ENCODE measurements at regions not wholly inside any gene's neighbourhood (a gene's known extent, or its start where the extent isn't known, plus 50 kb on each side); places are given as distances from the start of the nearest gene placed in this dataset.

- no peak overlapping the region for H3K27ac Mint-ChIP-seq
- H3K4me1 ChIP-seq (ENCODE audit: control insufficient read depth in 1 of 2, insufficient read depth in 2 of 2, low read length in 2 of 2): no peaks in the 10 kb centered on the region
- peaks cover 0 to 2% (median 0%) of the 10 kb centered on the region in 7 donors for H3K9me3 Mint-ChIP-seq
- H3K79me2 ChIP-seq (ENCODE audit: insufficient read depth, low read length): no peaks in the 10 kb centered on the region
- no peak overlapping the region for H3K4me3 Mint-ChIP-seq
- H3K27ac ChIP-seq (ENCODE audit: low read depth in 1 of 2, low read length in 2 of 2): no peak overlapping the region
- no peaks in the 10 kb centered on the region for H3K27me3 ChIP-seq (ENCODE audit: control insufficient read depth in 2 of 2, insufficient read depth in 2 of 2, low read length in 2 of 2)
- H3K27me3 Mint-ChIP-seq (ENCODE audit: low read depth in 3 of 3): peaks cover 0 to 3% (median 2%) of the 10 kb centered on the region in 3 donors
- WGBS (ENCODE audit: insufficient coverage): 100% methylated on average over 3 of the region's 3 CpGs
- H2AFZ ChIP-seq (ENCODE audit: insufficient read depth, low read depth, low read length, poor library complexity, severe bottlenecking): no peak overlapping the region
- TF ChIP-seq, protein P1, sequence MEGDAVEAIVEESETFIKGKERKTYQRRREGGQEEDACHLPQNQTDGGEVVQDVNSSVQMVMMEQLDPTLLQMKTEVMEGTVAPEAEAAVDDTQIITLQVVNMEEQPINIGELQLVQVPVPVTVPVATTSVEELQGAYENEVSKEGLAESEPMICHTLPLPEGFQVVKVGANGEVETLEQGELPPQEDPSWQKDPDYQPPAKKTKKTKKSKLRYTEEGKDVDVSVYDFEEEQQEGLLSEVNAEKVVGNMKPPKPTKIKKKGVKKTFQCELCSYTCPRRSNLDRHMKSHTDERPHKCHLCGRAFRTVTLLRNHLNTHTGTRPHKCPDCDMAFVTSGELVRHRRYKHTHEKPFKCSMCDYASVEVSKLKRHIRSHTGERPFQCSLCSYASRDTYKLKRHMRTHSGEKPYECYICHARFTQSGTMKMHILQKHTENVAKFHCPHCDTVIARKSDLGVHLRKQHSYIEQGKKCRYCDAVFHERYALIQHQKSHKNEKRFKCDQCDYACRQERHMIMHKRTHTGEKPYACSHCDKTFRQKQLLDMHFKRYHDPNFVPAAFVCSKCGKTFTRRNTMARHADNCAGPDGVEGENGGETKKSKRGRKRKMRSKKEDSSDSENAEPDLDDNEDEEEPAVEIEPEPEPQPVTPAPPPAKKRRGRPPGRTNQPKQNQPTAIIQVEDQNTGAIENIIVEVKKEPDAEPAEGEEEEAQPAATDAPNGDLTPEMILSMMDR (IDR thresholded peaks at IDR 0.05): no peak
- H4K20me1 ChIP-seq (ENCODE audit: insufficient read depth, low read length): no peaks in the 10 kb centered on the region
- no peaks in the 10 kb centered on the region for H3K36me3 Mint-ChIP-seq
- no peak overlapping the region for H3K4me3 ChIP-seq (replicated peaks in 1 of 3; ENCODE audit: low read depth in 2 of 3, low read length in 3 of 3)
- no peak overlapping the region for H3K9ac ChIP-seq (ENCODE audit: insufficient read depth, low read length, poor library complexity, severe bottlenecking)
- H3K9me3 ChIP-seq (replicated peaks in 1 of 2; ENCODE audit: control insufficient read depth in 1 of 2, insufficient read depth in 1 of 2, low read length in 2 of 2): no peaks in the 10 kb centered on the region
- H3K36me3 ChIP-seq (replicated peaks in 1 of 2; ENCODE audit: control insufficient read depth in 1 of 2, insufficient read depth in 2 of 2, low read length in 2 of 2): no peaks in the 10 kb centered on the region
- H3K4me1 Mint-ChIP-seq: no peaks in the 10 kb centered on the region
- no peak for DNase-seq
- intact Hi-C loops (cut with micrococcal nuclease): no loop called here
- H3K4me2 ChIP-seq (replicated peaks; ENCODE audit: extremely low read depth, low read length, poor library complexity, severe bottlenecking): no peak overlapping the region
Measured at GRCh38 chr21:35677298-35677841, 383.0 kb downstream of the SETD4 start.

- H3K4me3 ChIP-seq (replicated peaks in 1 of 3; ENCODE audit: low read depth in 2 of 3, low read length in 3 of 3): no peak overlapping the region
- no peak overlapping the region for H3K27ac ChIP-seq (ENCODE audit: low read depth in 1 of 2, low read length in 2 of 2)
- Mint-ChIP-seq H3K4me1 (no peaks in the 10 kb centered on the region), H3K9me3 (no peaks in the 10 kb centered on the region), H3K36me3 (no peaks in the 10 kb centered on the region), H3K27ac (no peak overlapping the region), H3K4me3 (no peak overlapping the region), H3K27me3 (ENCODE audit: low read depth in 3 of 3) (peaks cover 0 to 1% (median 1%) of the 10 kb centered on the region in 3 donors)
- no peak overlapping the region for H2AFZ ChIP-seq (ENCODE audit: insufficient read depth, low read depth, low read length, poor library complexity, severe bottlenecking)
- H3K9ac ChIP-seq (ENCODE audit: insufficient read depth, low read length, poor library complexity, severe bottlenecking): no peak overlapping the region
- no peak for DNase-seq
- no CpG with 5 or more reads among the region's 7 CpGs for WGBS (ENCODE audit: insufficient coverage)
- H3K4me2 ChIP-seq (replicated peaks; ENCODE audit: extremely low read depth, low read length, poor library complexity, severe bottlenecking): no peak overlapping the region
- no peaks in the 10 kb centered on the region for H4K20me1 ChIP-seq (ENCODE audit: insufficient read depth, low read length)
- no peaks in the 10 kb centered on the region for H3K27me3 ChIP-seq (ENCODE audit: control insufficient read depth in 2 of 2, insufficient read depth in 2 of 2, low read length in 2 of 2)
- intact Hi-C loops (cut with micrococcal nuclease): no loop called here
- no peaks in the 10 kb centered on the region for H3K9me3 ChIP-seq (replicated peaks in 1 of 2; ENCODE audit: control insufficient read depth in 1 of 2, insufficient read depth in 1 of 2, low read length in 2 of 2)
- no peaks in the 10 kb centered on the region for H3K4me1 ChIP-seq (ENCODE audit: control insufficient read depth in 1 of 2, insufficient read depth in 2 of 2, low read length in 2 of 2)
- no peaks in the 10 kb centered on the region for H3K79me2 ChIP-seq (ENCODE audit: insufficient read depth, low read length)
- H3K36me3 ChIP-seq (replicated peaks in 1 of 2; ENCODE audit: control insufficient read depth in 1 of 2, insufficient read depth in 2 of 2, low read length in 2 of 2): no peaks in the 10 kb centered on the region
- TF ChIP-seq, protein P1 (IDR thresholded peaks at IDR 0.05): no peak
Measured at GRCh38 chr21:35674895-35675470, 385.3 kb downstream of the SETD4 start.

Measured in CD14-positive monocyte (primary cell).